Lower leg skin (tissue), 3 donors: ENCODE measurements at regions not wholly inside any gene's neighbourhood (a gene's known extent, or its start where the extent isn't known, plus 50 kb on each side); places are given as distances from the start of the nearest gene placed in this dataset.

Experiments used
- POLR2A ChIP-seq, 2 donors: fragments of 450-650 bp; IDR thresholded peaks; one replicate each; pipeline ENCODE4 v1.6.1; 2016 to 2017; ENCODE audit warnings: antibody characterized with exemption in 2 of 2, mild to moderate bottlenecking in 1 of 2, moderate library complexity in 1 of 2
- TF ChIP-seq, protein P1 (sequence below), 3 donors: fragments of 450-650 bp; IDR thresholded peaks; one replicate each; pipeline ENCODE4 v1.5.1; 2016; ENCODE audit warnings: antibody characterized with exemption in 3 of 3, mild to moderate bottlenecking in 3 of 3, moderate library complexity in 2 of 3

GRCh38 chr22:48781868-48782267 lies 1045.8 kb downstream of the BRD1 start:
- TF ChIP-seq, protein P1, sequence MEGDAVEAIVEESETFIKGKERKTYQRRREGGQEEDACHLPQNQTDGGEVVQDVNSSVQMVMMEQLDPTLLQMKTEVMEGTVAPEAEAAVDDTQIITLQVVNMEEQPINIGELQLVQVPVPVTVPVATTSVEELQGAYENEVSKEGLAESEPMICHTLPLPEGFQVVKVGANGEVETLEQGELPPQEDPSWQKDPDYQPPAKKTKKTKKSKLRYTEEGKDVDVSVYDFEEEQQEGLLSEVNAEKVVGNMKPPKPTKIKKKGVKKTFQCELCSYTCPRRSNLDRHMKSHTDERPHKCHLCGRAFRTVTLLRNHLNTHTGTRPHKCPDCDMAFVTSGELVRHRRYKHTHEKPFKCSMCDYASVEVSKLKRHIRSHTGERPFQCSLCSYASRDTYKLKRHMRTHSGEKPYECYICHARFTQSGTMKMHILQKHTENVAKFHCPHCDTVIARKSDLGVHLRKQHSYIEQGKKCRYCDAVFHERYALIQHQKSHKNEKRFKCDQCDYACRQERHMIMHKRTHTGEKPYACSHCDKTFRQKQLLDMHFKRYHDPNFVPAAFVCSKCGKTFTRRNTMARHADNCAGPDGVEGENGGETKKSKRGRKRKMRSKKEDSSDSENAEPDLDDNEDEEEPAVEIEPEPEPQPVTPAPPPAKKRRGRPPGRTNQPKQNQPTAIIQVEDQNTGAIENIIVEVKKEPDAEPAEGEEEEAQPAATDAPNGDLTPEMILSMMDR (IDR thresholded peaks at IDR 0.05): no peak
- no peak for TF ChIP-seq POLR2A (IDR thresholded peaks at IDR 0.05)
